Thoracic aorta (tissue), 2 donors: ENCODE measurements at regions not wholly inside any gene's neighbourhood (a gene's known extent, or its start where the extent isn't known, plus 50 kb on each side); places are given as distances from the start of the nearest gene placed in this dataset.

Experiments used
- ATAC-seq: fragments of 150-250 bp; one replicate; pipeline ENCODE4 v1.8.0; 2017; ENCODE audit warnings: low read depth; ENCODE audit not compliant: insufficient number of reproducible peaks, low FRiP score
- DNase-seq: peaks from one replicate; pipeline ENCODE4 v3.0.0-alpha.2; 2020; ENCODE audit warnings: low spot score
- H3K27ac ChIP-seq, 2 donors: fragments of 200-600 bp; sonication (generic); 1 replicate in 1 of 2; 2 replicates in 1 of 2; pipeline ENCODE4 v1.5.1; 2016; ENCODE audit warnings: mild to moderate bottlenecking in 2 of 2, moderate library complexity in 2 of 2
- H3K27me3 ChIP-seq: fragments of 200-600 bp; sonication (generic); replicated peaks from 2 replicates; pipeline ENCODE4 v1.6.0; 2016; ENCODE audit warnings: mild to moderate bottlenecking; ENCODE audit not compliant: insufficient read depth
- H3K36me3 ChIP-seq: fragments of 200-600 bp; sonication (generic); one replicate; pipeline ENCODE4 v1.5.1; 2016
- H3K4me1 ChIP-seq, 2 donors: fragments of 200-600 bp; sonication (generic); 1 replicate in 1 of 2; 2 replicates in 1 of 2; pipeline versions ENCODE4 v1.5.1 to v1.6.0; 2016; ENCODE audit warnings: low read depth in 2 of 2, mild to moderate bottlenecking in 1 of 2; ENCODE audit not compliant: control insufficient read depth in 1 of 2
- H3K4me3 ChIP-seq: fragments of 200-600 bp; sonication (generic); 2 replicates; pipeline ENCODE4 v1.5.1; 2016; ENCODE audit warnings: mild to moderate bottlenecking
- H3K9me3 ChIP-seq: fragments of 200-600 bp; sonication (generic); 2 replicates; pipeline ENCODE4 v1.5.1; 2016
- TF ChIP-seq, protein P1 (sequence below): fragments of 200-600 bp; sonication (generic); IDR thresholded peaks from one replicate; pipeline ENCODE4 v1.5.1; 2019; ENCODE audit warnings: antibody characterized with exemption

DNA sequence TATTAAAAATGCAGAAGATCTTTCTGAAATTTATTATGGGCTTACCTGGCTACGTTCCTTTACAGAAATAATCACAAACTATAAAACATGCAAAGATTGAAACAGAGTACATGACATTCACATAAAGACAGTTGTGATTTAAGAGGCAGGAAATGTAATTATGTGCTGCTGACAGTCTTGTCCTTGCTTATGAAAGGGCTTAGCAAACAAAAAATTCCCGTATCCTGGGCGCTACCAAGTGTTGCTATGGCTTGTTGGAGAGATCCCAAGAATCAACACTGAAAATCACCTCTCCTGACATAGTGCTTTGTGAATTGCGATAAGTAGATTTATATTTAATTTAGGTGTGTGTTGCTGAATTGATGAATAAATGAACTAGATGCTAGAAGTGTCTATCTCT is 352.5 kb upstream of the C9orf72 start:
- DNase-seq (no peak), ATAC-seq (no peak)
- TF ChIP-seq, protein P1, sequence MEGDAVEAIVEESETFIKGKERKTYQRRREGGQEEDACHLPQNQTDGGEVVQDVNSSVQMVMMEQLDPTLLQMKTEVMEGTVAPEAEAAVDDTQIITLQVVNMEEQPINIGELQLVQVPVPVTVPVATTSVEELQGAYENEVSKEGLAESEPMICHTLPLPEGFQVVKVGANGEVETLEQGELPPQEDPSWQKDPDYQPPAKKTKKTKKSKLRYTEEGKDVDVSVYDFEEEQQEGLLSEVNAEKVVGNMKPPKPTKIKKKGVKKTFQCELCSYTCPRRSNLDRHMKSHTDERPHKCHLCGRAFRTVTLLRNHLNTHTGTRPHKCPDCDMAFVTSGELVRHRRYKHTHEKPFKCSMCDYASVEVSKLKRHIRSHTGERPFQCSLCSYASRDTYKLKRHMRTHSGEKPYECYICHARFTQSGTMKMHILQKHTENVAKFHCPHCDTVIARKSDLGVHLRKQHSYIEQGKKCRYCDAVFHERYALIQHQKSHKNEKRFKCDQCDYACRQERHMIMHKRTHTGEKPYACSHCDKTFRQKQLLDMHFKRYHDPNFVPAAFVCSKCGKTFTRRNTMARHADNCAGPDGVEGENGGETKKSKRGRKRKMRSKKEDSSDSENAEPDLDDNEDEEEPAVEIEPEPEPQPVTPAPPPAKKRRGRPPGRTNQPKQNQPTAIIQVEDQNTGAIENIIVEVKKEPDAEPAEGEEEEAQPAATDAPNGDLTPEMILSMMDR, result no peak
- H3K36me3 ChIP-seq, result no peaks in the 10 kb centered on the region
- H3K27ac ChIP-seq, result no peak overlapping the region
- H3K4me3 ChIP-seq, result no peak overlapping the region
- no peaks in the 10 kb centered on the region for H3K9me3 ChIP-seq
- no peaks in the 10 kb centered on the region for H3K27me3 ChIP-seq
- H3K4me1 ChIP-seq, result no peaks in the 10 kb centered on the region

DNA sequence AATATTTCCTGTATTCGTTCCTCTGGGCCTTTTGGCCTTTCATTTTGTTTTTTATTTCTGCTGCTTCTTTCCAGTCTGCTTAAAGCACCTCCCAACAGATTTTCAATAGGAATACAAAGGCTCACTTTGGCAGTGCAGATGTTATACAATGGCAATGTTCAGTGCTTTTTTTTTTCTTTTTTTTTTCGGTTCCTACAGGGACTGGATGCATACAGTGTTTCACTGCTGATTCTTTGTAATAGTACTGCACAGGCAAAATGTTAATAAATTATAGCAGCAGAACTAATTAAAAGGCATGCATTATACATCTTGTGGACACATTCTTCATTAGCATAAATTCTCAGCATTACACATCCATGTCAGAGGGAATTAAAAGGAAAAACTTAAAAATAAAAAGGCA is 356.6 kb upstream of the C9orf72 start:
- Histone ChIP-seq H3K4me3 (no peak overlapping the region), H3K9me3 (no peaks in the 10 kb centered on the region), H3K27me3 (no peaks in the 10 kb centered on the region), H3K27ac (no peak overlapping the region), H3K4me1 (no peaks in the 10 kb centered on the region), H3K36me3 (no peaks in the 10 kb centered on the region)
- ATAC-seq, result no peak
- DNase-seq, result no peak
- TF ChIP-seq, protein P1, result no peak

DNA sequence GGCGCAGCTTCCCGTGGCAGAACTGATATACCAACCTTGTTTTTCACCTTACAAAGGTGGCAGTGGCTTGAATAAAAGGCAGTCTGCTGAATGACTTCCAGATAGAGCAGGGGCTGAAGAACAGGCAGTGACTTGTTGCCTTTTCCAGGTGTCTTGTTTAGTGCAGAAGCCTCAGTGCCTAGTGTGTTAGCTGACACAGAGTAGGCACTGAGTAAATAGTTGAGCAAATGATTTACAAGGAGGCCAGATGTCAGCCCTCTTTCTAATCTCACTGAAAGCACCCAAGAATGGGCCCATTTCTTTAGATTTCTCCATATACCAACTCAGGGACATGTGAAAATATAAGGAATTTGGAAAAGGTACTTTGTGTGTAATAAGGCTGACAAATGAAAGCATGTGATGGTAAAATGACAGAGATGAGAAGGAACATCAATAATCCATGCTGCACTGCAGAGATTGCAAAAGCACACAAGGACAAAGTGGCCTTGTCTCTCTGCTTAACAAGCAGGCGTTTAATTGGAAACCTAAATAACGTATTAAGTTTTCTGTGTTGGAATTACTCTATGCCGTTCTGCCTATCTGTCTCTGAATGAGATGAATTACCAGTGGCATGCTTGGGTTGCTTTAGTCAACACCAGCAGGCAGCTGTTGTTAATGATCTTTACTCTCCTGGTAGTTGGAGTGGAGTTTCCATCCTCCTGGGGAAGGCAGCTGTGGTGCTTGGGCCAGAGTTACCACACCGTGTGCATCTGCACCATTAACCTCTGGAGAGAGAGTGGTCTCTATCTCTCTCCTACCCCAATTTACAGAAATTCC is 360.1 kb upstream of the C9orf72 start:
- Histone ChIP-seq H3K27ac (no peak overlapping the region), H3K4me1 (no peaks in the 10 kb centered on the region), H3K9me3 (no peaks in the 10 kb centered on the region), H3K36me3 (no peaks in the 10 kb centered on the region), H3K4me3 (no peak overlapping the region), H3K27me3 (no peaks in the 10 kb centered on the region)
- TF ChIP-seq, protein P1, result no peak
- ATAC-seq (no peak), DNase-seq (no peak)

DNA sequence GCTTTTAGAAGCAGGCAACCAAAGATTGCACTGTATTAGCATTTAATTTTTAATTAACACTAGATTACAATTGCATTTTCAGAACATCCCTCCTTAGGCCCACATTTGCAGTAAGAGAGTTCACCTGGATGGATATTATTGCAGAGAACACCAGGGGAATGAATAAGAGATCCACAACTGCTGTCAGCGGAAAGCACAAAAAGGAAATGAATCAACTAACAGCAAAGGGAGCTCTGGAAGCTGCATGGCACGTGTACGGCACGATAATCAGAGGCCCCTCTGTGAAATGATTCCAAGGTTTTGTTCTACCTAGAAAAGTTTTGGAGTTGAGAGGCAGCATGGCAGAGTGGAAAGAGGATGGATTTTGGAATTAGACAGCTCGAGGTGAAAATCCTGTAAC is 361.2 kb upstream of the C9orf72 start:
- TF ChIP-seq, protein P1, result no peak

DNA sequence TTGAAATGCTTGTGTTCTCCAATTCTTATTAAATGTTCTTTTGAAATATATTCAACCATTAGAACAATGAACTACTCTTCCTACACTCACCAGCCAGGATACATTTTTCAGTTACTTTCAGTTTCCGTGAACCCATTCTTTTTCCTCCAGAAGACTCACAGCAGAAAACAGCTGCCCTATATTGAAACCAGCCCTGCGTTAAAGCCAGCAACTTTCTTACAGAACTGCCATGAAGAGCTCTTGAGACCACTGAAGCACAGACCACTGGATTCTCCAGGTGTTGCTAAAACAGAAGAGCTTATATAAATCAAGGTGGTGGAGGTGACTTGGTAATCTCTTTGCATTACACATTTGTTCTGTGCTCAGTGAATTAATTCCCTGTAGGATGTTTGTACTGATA is 365.9 kb upstream of the C9orf72 start:
- no peak for DNase-seq
- Histone ChIP-seq H3K4me1 (no peaks in the 10 kb centered on the region), H3K27me3 (no peaks in the 10 kb centered on the region), H3K9me3 (no peaks in the 10 kb centered on the region), H3K4me3 (no peak overlapping the region), H3K27ac (no peak overlapping the region), H3K36me3 (no peaks in the 10 kb centered on the region)
- no peak for ATAC-seq
- TF ChIP-seq, protein P1, result no peak

More for the DNA sequence above, 361.2 kb upstream of the C9orf72 start:
- no peaks in the 10 kb centered on the region for H3K27me3 ChIP-seq
- H3K36me3 ChIP-seq, result no peaks in the 10 kb centered on the region
- no peak overlapping the region for H3K27ac ChIP-seq
- H3K4me3 ChIP-seq, result no peak overlapping the region
- H3K9me3 ChIP-seq, result no peaks in the 10 kb centered on the region
- no peak for DNase-seq
- H3K4me1 ChIP-seq, result no peaks in the 10 kb centered on the region
- no peak for ATAC-seq
